Activated naive CD4-positive, alpha-beta T cell treated with anti-CD3 and anti-CD28 coated beads for 36 hours (primary cell): ENCODE measurements at regions not wholly inside any gene's neighbourhood (a gene's known extent, or its start where the extent isn't known, plus 50 kb on each side); places are given as distances from the start of the nearest gene placed in this dataset.
"Not testable (repeated sequence)": the region's sequence is repeated elsewhere in the genome, so short reads cannot be mapped to it uniquely, and the experiment has no call there.

Experiments
- CTCF ChIA-PET: fragments of 350-600 bp; sonication (Branson Sonifier 250); formaldehyde crosslinking; loops from one replicate; lab custom pipeline; 2021; ENCODE audit warnings: antibody characterized with exemption; lab: Charles Lee
- DNase-seq: peaks from one replicate; pipeline ENCODE4 v3.0.0-alpha.2; 2020
- H3K27ac Mint-ChIP-seq: one replicate; pipeline ENCODE4 v1.8.0; 2021; ENCODE audit warnings: mild to moderate bottlenecking, mixed read lengths
- H3K27me3 Mint-ChIP-seq: one replicate; pipeline ENCODE4 v1.8.0; 2021; ENCODE audit warnings: low read depth, mixed read lengths
- H3K36me3 Mint-ChIP-seq: one replicate; pipeline ENCODE4 v1.8.0; 2021; ENCODE audit warnings: low read depth, mixed read lengths
- H3K4me1 Mint-ChIP-seq: one replicate; pipeline ENCODE4 v1.8.0; 2021; ENCODE audit warnings: low read depth, mixed read lengths
- H3K4me3 Mint-ChIP-seq: one replicate; pipeline ENCODE4 v1.8.0; 2021; ENCODE audit warnings: mild to moderate bottlenecking, moderate library complexity, mixed read lengths
- H3K9me3 Mint-ChIP-seq: one replicate; pipeline ENCODE4 v1.8.0; 2021; ENCODE audit warnings: mixed read lengths
- intact Hi-C: fragments of 100-400 bp; cut with micrococcal nuclease; formaldehyde crosslinking; loops from one replicate; pipeline ENCODE4 v1.15.1; 2023

DNA sequence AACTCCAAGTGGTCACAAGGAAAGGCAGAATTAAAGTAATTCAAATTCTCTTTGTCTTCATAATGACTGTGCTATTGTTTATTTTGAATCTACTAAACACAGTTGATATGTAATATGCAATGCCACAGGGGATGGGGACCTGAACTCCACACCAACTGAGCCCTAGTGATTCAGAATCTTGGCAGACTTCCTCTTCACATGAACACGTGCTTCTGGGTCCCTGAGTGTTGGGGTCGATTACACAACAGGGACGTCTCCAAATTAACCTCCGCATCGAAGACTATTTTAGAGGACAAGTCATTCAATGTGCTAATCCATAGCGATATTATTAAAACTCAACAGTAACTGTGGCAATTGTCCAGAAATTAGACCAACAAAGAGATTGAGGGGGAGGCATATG, 95.3 kb upstream of the CARD11 start:
- CTCF ChIA-PET = no interaction called here
- DNase-seq = no peak
- Mint-ChIP-seq H3K4me3 (no peak overlapping the region), H3K4me1 (peaks cover 6% of the 10 kb centered on the region), H3K36me3 (no peaks in the 10 kb centered on the region), H3K9me3 (no peaks in the 10 kb centered on the region), H3K27ac (no peak overlapping the region), H3K27me3 (no peaks in the 10 kb centered on the region)
- intact Hi-C loops = no loop called here

DNA sequence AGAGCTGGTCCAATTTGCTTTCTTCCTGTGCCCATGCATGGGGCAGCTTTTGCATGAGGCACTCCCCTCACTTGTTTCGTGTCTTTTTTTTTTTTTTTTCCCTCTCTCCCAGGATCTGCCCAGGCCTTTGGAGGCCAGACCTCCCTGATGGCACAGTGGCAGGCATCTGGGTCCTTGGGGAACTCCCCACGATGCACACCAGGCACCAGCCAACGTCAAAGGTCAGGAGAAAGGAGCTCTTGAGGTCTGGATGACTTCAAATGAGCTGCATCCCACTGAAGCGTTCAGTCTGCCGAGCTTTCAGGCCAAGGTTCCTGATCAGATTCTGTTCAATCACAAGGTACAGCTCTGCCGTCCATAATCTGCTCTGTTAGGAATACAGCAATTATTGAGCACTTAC, 97.2 kb upstream of the CARD11 start:
- CTCF ChIA-PET = interaction anchor here (0.9 to 1.4 kb wide), 2 partner anchors 74 to 76 kb away, joined by 3 to 4 read pairs; no protein-coding TSS in a partner anchor
- no peaks in the 10 kb centered on the region for H3K36me3 Mint-ChIP-seq
- intact Hi-C loops = no loop called here
- no peaks in the 10 kb centered on the region for H3K27me3 Mint-ChIP-seq
- no peaks in the 10 kb centered on the region for H3K9me3 Mint-ChIP-seq
- H3K4me3 Mint-ChIP-seq = no peak overlapping the region
- H3K4me1 Mint-ChIP-seq = no peaks in the 10 kb centered on the region
- H3K27ac Mint-ChIP-seq = no peak overlapping the region
- no peak for DNase-seq

DNA sequence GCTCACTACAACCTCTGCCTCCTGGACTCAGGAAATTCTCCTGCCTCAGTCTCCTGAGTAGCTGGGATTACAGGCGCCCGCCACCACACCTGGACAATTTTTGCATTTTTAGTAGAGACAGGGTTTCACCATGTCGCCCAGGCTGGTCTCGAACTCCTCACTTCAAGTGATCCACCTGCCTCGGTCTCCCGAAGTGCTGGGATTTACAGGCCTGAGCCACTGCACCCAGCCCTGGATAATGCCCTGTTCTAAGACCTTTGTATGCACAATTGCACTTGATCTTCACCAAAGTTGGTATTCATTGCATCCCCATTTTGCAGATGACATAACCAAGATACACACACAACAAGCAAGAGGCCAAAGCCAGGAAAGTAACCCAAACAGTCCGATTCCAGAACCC, 97.7 kb upstream of the CARD11 start:
- H3K27me3 Mint-ChIP-seq = no peaks in the 10 kb centered on the region
- intact Hi-C loops = no loop called here
- no peak overlapping the region for H3K4me3 Mint-ChIP-seq
- H3K4me1 Mint-ChIP-seq = no peaks in the 10 kb centered on the region
- H3K9me3 Mint-ChIP-seq = no peaks in the 10 kb centered on the region
- H3K36me3 Mint-ChIP-seq = no peaks in the 10 kb centered on the region
- H3K27ac Mint-ChIP-seq = no peak overlapping the region
- DNase-seq = no peak
- CTCF ChIA-PET = interaction anchor here (0.6 to 1.4 kb wide), 3 partner anchors 75 to 418 kb away, joined by 3 to 4 read pairs (median 3); no protein-coding TSS in a partner anchor

DNA sequence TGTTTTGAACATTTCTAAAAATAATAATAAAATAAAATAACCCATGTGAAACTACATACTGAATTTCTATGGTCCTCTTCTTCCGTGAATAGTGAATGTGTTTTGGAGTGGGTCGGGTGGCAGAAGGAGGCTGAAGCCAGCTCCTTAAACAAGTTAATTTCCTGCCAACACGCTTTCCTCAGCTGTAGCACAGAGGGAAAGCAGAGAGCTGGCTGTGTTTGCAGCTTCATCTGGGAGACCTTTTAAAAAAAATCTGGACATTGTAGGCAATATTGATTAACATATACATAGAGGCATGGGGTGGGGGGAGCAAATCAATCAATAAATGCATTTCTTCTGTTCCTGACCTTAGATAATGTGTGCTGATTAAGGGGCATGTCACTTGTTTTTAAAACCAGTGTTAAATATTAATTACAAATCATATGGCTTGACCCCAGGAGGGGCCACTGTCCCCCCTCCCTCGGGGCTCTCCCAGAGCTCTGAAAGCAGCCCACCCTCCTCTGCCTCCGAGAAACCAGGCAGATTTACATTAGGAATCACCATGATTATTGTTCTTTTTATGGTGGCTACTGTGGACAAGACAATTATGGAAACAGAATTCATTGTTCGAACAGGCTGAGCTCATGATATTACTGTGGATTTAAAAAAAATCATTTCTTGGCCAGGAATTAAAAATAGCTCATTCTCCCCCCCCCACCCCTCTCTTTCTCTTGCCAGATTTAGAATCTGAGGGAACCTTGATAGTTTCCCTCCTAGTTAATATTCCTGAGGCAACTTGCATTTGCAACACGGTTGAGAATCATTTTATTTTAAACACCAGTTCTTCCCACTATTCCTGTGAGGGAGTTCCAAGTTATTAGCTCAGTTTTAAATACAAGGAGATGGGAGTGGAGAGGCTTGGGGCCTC, 100.5 kb upstream of the CARD11 start:
- H3K4me1 Mint-ChIP-seq = peaks cover 7% of the 10 kb centered on the region
- no peak overlapping the region for H3K4me3 Mint-ChIP-seq
- no peaks in the 10 kb centered on the region for H3K9me3 Mint-ChIP-seq
- CTCF ChIA-PET = interaction anchor here (1.0 kb wide), 1 partner anchor 279 kb away, joined by 5 read pairs; no protein-coding TSS in a partner anchor
- no peaks in the 10 kb centered on the region for H3K36me3 Mint-ChIP-seq
- H3K27me3 Mint-ChIP-seq = no peaks in the 10 kb centered on the region
- H3K27ac Mint-ChIP-seq = no peak overlapping the region
- DNase-seq = no peak
- intact Hi-C loops = no loop called here

DNA sequence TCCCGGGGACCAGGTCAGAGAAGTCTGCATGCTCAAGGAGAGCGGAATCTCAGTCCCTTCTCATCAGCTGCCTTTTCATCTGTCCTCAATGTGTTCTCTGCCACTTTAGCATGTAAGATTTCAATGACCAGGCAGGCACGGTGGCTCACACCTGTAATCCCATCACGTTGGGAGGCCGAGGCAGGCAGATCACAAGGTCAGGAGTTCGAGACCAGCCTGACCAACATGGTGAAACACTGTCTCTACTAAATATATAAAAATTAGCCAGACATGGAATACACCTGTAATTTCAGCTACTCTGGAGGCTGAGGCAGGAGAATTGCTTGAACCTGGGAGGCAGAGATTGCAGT, 101.1 kb upstream of the CARD11 start:
- H3K27ac Mint-ChIP-seq, H3K9me3 Mint-ChIP-seq, H3K4me3 Mint-ChIP-seq, H3K27me3 Mint-ChIP-seq, DNase-seq, H3K36me3 Mint-ChIP-seq, H3K4me1 Mint-ChIP-seq, intact Hi-C loops: not testable (repeated sequence)
- CTCF ChIA-PET = interaction anchor here (1.0 kb wide), 1 partner anchor 280 kb away, joined by 5 read pairs; no protein-coding TSS in a partner anchor

DNA sequence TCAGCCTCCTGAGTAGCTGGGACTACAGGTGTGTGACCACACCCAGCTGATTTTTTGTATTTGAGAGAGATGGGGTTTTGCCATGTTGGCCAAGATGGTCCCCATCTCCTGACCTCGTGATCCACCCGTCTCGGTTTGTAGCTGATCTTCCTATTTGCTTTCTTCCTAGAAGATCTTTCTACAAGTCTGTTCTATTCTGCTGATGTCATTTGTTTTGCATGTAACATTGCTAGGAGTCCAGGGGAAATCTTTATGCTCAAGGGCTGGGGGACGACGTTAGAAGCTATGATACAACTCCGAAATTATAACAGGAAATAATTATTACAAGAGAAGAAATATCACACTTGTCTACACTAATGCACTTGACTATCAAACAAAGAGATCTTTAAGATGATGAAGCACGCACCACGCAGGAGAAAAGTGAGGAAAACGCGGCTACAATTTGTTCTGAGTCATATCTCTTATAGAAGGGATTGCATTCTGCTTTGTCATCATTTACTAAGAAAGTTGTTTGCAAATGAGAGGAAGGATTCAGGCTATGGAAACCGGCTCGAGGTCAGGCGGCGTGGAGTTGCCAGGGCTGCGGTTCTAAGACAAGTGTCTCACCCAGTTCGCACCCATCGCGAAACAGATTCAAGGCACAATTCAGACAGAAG, 103.0 kb upstream of the CARD11 start:
- H3K36me3 Mint-ChIP-seq = no peaks in the 10 kb centered on the region
- no peak overlapping the region for H3K27ac Mint-ChIP-seq
- no peak overlapping the region for H3K4me3 Mint-ChIP-seq
- DNase-seq = peak; percentile 31
- CTCF ChIA-PET = interaction anchor here (0.6 to 1.9 kb wide), 9 partner anchors 8 to 407 kb away, joined by 3 to 6 read pairs (median 3); no protein-coding TSS in a partner anchor
- no peaks in the 10 kb centered on the region for H3K27me3 Mint-ChIP-seq
- H3K9me3 Mint-ChIP-seq = no peaks in the 10 kb centered on the region
- H3K4me1 Mint-ChIP-seq = peaks cover 7% of the 10 kb centered on the region
- intact Hi-C loops = no loop called here

DNA sequence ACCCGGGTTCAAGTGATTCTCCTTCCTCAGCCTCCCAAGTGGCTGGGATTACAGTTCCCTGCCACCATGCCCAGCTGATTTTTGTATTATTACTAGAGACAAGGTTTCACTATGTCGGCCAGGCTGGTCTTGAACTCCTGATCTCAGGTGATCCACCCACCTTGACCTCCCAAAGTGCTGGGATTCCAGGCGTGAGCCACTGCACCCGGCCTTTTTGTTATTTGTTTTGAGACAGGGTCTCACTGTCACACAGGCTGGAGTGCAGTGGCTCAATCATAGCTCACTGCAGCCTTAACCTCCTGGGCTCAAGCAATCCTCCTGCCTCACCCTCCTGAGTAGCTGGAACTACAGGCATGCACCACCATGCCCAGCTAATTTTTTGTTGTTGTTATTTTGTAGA, 104.8 kb upstream of the CARD11 start:
- CTCF ChIA-PET = interaction anchor here (1.0 to 1.3 kb wide), 2 partner anchors 83 to 283 kb away, joined by 3 read pairs; no protein-coding TSS in a partner anchor
- DNase-seq, intact Hi-C loops, H3K9me3 Mint-ChIP-seq, H3K27me3 Mint-ChIP-seq, H3K27ac Mint-ChIP-seq, H3K4me3 Mint-ChIP-seq, H3K36me3 Mint-ChIP-seq: not testable (repeated sequence)
- H3K4me1 Mint-ChIP-seq = peaks cover 11% of the 10 kb centered on the region

DNA sequence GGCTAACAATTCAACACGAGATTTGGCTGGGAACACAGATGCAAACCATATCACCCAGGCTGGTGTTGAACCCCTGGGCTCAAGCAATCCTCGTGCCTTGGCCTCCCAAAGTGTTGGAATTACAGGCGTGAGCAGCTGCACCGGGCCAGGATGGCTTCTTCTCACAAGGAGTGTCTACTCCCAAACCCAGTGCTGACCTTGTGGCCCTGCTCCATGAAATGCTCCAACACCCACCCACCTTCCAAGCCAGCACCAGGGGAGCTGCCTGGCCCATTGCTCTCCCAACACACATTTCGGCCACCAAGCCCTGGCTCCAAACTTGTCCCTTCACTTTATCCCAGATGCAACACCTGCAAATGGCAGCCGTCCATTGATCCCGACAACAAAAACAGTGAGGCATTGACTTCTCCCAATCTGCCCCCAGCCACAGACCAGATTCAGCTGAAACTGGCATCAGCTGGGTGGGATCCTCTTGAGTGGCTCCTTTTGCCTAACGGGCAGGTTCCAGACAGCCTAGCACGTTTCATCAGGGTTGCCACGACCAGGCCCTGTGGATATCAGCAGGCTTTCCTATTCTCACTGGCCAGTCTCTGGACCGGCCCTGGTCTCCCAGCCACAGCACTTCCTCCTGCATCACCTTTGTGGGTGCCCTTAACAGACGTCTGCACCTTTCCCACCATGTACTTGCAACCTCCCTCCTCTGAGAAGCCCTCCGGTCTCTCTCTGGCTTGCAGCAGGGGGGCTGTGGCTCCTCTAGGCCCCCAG, 105.7 kb upstream of the CARD11 start:
- DNase-seq = no peak
- CTCF ChIA-PET = interaction anchor here (0.6 to 1.0 kb wide), 2 partner anchors 87 to 284 kb away, joined by 3 read pairs; no protein-coding TSS in a partner anchor
- H3K36me3 Mint-ChIP-seq = no peaks in the 10 kb centered on the region
- intact Hi-C loops = no loop called here
- H3K9me3 Mint-ChIP-seq = no peaks in the 10 kb centered on the region
- no peak overlapping the region for H3K27ac Mint-ChIP-seq
- no peaks in the 10 kb centered on the region for H3K27me3 Mint-ChIP-seq
- H3K4me3 Mint-ChIP-seq = no peak overlapping the region
- H3K4me1 Mint-ChIP-seq = peaks cover 17% of the 10 kb centered on the region

DNA sequence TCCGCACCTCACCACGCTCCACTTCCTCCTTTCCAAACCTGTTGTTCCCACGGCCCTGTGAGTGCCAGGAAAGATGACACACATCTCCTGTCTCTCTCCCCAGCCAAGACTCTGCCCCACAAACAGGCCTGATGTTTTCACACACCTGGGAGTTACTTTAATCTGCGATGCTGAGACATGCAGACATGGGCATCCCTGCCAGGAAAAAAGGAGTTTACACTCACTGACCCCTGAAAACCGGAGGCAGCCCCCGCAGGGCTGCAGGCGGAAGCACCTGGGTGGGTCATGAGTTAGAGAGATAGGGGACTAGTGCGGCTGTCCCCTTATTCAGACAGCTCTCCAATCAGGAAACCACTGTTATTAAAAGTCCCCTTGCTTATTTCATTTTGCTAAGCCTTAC, 106.4 kb upstream of the CARD11 start:
- no peak for DNase-seq
- Mint-ChIP-seq H3K9me3 (no peaks in the 10 kb centered on the region), H3K4me3 (no peak overlapping the region), H3K36me3 (no peaks in the 10 kb centered on the region), H3K4me1 (peaks cover 23% of the 10 kb centered on the region), H3K27me3 (no peaks in the 10 kb centered on the region), H3K27ac (no peak overlapping the region)
- CTCF ChIA-PET = interaction anchor here (0.6 to 0.7 kb wide), 2 partner anchors 96 to 256 kb away, joined by 3 read pairs; no protein-coding TSS in a partner anchor
- intact Hi-C loops = loop anchor here (10.0 kb wide), 1 partner anchor 425 kb away; no protein-coding TSS in a partner anchor

DNA sequence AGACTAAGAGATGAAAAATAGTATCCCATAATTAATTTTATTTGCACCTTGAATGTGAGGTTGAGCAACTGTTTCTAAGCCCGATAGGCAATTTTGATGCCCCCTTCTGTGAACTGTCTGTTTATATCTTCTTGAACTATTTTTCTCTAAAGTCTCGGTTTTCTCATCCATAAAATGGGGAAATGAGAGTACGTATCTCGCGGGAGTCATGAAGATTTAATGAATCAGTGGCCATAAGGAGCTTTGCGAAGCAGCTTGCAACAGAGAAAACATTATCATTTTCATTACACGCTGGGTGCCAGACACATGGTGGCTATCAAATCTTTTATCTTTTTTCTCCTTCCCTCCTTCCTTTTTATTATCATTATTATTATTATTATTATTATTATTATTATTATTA, 108.1 kb upstream of the CARD11 start:
- Mint-ChIP-seq H3K4me1 (peaks cover 20% of the 10 kb centered on the region), H3K27me3 (no peaks in the 10 kb centered on the region), H3K36me3 (no peaks in the 10 kb centered on the region), H3K9me3 (no peaks in the 10 kb centered on the region), H3K4me3 (no peak overlapping the region), H3K27ac (no peak overlapping the region)
- intact Hi-C loops = loop anchor here (10.0 kb wide), 1 partner anchor 427 kb away; no protein-coding TSS in a partner anchor
- no peak for DNase-seq
- CTCF ChIA-PET = interaction anchor here (0.6 to 1.6 kb wide), 4 partner anchors 9 to 113 kb away, joined by 3 to 5 read pairs (median 4); no protein-coding TSS in a partner anchor

DNA sequence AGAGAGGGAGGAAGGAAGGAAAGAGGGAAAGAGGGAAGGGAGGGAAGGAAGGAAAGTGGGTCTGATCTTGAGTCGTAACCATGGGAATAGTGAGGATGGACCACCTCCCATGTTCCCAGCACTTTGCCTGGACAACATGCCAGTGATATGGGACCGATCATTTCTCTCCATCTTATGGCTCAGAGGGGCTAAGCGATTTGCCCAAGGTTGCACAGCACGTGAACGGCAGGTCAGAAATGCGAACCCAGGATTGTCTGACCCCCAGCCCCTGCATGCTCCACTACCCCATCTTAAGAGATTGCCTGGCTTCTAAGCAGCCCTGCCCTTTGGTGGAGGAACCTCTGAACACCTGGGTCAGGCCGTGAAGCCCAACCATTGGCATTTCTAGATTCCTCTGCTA, 109.0 kb upstream of the CARD11 start:
- H3K4me1 Mint-ChIP-seq = peaks cover 17% of the 10 kb centered on the region
- CTCF ChIA-PET = interaction anchor here (0.8 kb wide), 1 partner anchor 8 kb away, joined by 4 read pairs; no protein-coding TSS in a partner anchor

More for the DNA sequence above, 109.0 kb upstream of the CARD11 start:
- Mint-ChIP-seq H3K27me3 (no peaks in the 10 kb centered on the region), H3K9me3 (no peaks in the 10 kb centered on the region), H3K36me3 (no peaks in the 10 kb centered on the region), H3K4me3 (no peak overlapping the region), H3K27ac (no peak overlapping the region)
- DNase-seq = no peak
- intact Hi-C loops = loop anchor here (10.0 kb wide), 1 partner anchor 428 kb away; no protein-coding TSS in a partner anchor
